HTR-8/SVneo (cell line): ENCODE measurements at regions not wholly inside any gene's neighbourhood (a gene's known extent, or its start where the extent isn't known, plus 50 kb on each side); places are given as distances from the start of the nearest gene placed in this dataset.
"Not testable (repeated sequence)": the region's sequence is repeated elsewhere in the genome, so short reads cannot be mapped to it uniquely, and the experiment has no call there.

ENCODE experiments used
- DNase-seq: peaks from one replicate; pipeline ENCODE4 v3.0.0; 2011; ENCODE audit warnings: low spot score, mixed read lengths; ENCODE audit not compliant: insufficient read length
- FAIRE-seq: peaks from 2 replicates; lab custom pipeline; 2011; peaks lifted over from hg19 to GRCh38; lab: Jason Lieb, UNC

GRCh38 chr13:80824229-80824628 is 483.3 kb upstream of the SPRY2 start:
- no peak for FAIRE-seq

GRCh38 chr13:80823472-80823871 is 482.5 kb upstream of the SPRY2 start:
- no peak for DNase-seq
- no peak for FAIRE-seq

More at GRCh38 chr13:80824229-80824628, 483.3 kb upstream of the SPRY2 start:
- DNase-seq, result no peak

- FAIRE-seq (no peak), DNase-seq (no peak)
Observed at GRCh38 chr13:80821466-80821865, 480.5 kb upstream of the SPRY2 start.

- no peak for DNase-seq
- no peak for FAIRE-seq
Observed at GRCh38 chr13:80817979-80818378, 477.1 kb upstream of the SPRY2 start.

GRCh38 chr13:80814541-80814940 is 473.6 kb upstream of the SPRY2 start:
- FAIRE-seq, result no peak
- no peak for DNase-seq

GRCh38 chr13:80810294-80810693 is 469.4 kb upstream of the SPRY2 start:
- FAIRE-seq, DNase-seq: not testable (repeated sequence)

GRCh38 chr13:80802946-80803345 is 462.0 kb upstream of the SPRY2 start:
- DNase-seq, result no peak
- FAIRE-seq, result no peak

- DNase-seq (no peak), FAIRE-seq (no peak)
Observed at GRCh38 chr13:80798576-80799133, 457.7 kb upstream of the SPRY2 start.

GRCh38 chr13:80787604-80788003 is 446.7 kb upstream of the SPRY2 start:
- no peak for DNase-seq

GRCh38 chr13:80783926-80784565 is 443.1 kb upstream of the SPRY2 start:
- no peak for FAIRE-seq

More at GRCh38 chr13:80787604-80788003, 446.7 kb upstream of the SPRY2 start:
- FAIRE-seq, result no peak

GRCh38 chr13:80782441-80782840 is 441.5 kb upstream of the SPRY2 start:
- DNase-seq (no peak), FAIRE-seq (no peak)

More at GRCh38 chr13:80783926-80784565, 443.1 kb upstream of the SPRY2 start:
- DNase-seq, result no peak

- DNase-seq (no peak), FAIRE-seq (no peak)
Observed at GRCh38 chr13:80778297-80778696, 437.4 kb upstream of the SPRY2 start.

GRCh38 chr13:80757694-80758093 is 416.8 kb upstream of the SPRY2 start:
- no peak for FAIRE-seq

GRCh38 chr13:80755910-80756309 is 415.0 kb upstream of the SPRY2 start:
- DNase-seq (no peak), FAIRE-seq (no peak)

More at GRCh38 chr13:80757694-80758093, 416.8 kb upstream of the SPRY2 start:
- DNase-seq, result no peak

GRCh38 chr13:80754441-80754840 is 413.5 kb upstream of the SPRY2 start:
- no peak for FAIRE-seq
- no peak for DNase-seq

GRCh38 chr13:80753866-80754265 is 412.9 kb upstream of the SPRY2 start:
- FAIRE-seq, result no peak
- no peak for DNase-seq

- DNase-seq (no peak), FAIRE-seq (no peak)
Observed at GRCh38 chr13:80751854-80752253, 410.9 kb upstream of the SPRY2 start.

- DNase-seq (no peak), FAIRE-seq (no peak)
Observed at GRCh38 chr13:80744147-80744914, 403.4 kb upstream of the SPRY2 start.

- FAIRE-seq, result no peak
- no peak for DNase-seq
Observed at GRCh38 chr13:80742033-80742432, 401.1 kb upstream of the SPRY2 start.

- DNase-seq, result no peak
- FAIRE-seq, result no peak
Observed at GRCh38 chr13:80740071-80740470, 399.1 kb upstream of the SPRY2 start.

GRCh38 chr13:80737513-80737912 is 396.6 kb upstream of the SPRY2 start:
- no peak for DNase-seq
- no peak for FAIRE-seq
